PC-3 (cell line): ENCODE measurements at regions not wholly inside any gene's neighbourhood (a gene's known extent, or its start where the extent isn't known, plus 50 kb on each side); places are given as distances from the start of the nearest gene placed in this dataset.

Experiments used
- ATAC-seq: fragments of 200-7000 bp; cut with Tn5 transposase; 2 replicates; pipeline ENCODE4 v1.9.1; 2020; ENCODE audit warnings: mild to moderate bottlenecking, moderate library complexity
- BruUV-seq: library from RNA; stranded (reverse); fragments of 400-500 nt; replicated peaks from 2 replicates; lab custom pipeline; 2021; lab: Mats Ljungman, UMichigan
- CTCF ChIA-PET: fragments of 300-600 bp; sonication (Branson Sonifier 250); formaldehyde crosslinking; loops from one replicate; lab custom pipeline; 2022; ENCODE audit warnings: antibody characterized with exemption; lab: Charles Lee
- POLR2A ChIA-PET: fragments of 300-600 bp; sonication (Branson Sonifier 250); formaldehyde crosslinking; loops from one replicate; lab custom pipeline; 2022; ENCODE audit warnings: antibody characterized with exemption; ENCODE audit not compliant: unreplicated experiment; lab: Charles Lee
- DNase-seq: peaks from one replicate; pipeline ENCODE4 v3.0.0-alpha.2; 2015
- H2AFZ ChIP-seq: fragments of 300-600 bp; sonication (generic); 2 replicates; pipeline ENCODE4 v1.6.0; 2016; ENCODE audit warnings: antibody characterized with exemption, low read length
- H3F3A ChIP-seq: fragments of 300-600 bp; sonication (generic); one replicate; pipeline ENCODE4 v1.6.0; 2017; ENCODE audit warnings: antibody characterized with exemption, low read length, control low read depth, mild to moderate bottlenecking; ENCODE audit not compliant: unreplicated experiment
- H3K27ac ChIP-seq: fragments of 300-600 bp; sonication (generic); 2 replicates; pipeline ENCODE4 v1.5.1; 2016; ENCODE audit warnings: mild to moderate bottlenecking, low read length
- H3K27me3 ChIP-seq: fragments of 300-600 bp; sonication (generic); 2 replicates; pipeline ENCODE4 v1.6.1; 2016; ENCODE audit warnings: low read length, mixed read lengths
- H3K36me3 ChIP-seq: fragments of 300-600 bp; sonication (generic); 2 replicates; pipeline ENCODE4 v1.6.1; 2016; ENCODE audit warnings: low read depth, mixed run types, low read length, mixed read lengths
- H3K4me1 ChIP-seq: fragments of 300-600 bp; sonication (generic); 2 replicates; pipeline ENCODE4 v1.5.1; 2016; ENCODE audit warnings: low read length; ENCODE audit not compliant: insufficient read depth
- H3K4me2 ChIP-seq: fragments of 300-600 bp; sonication (generic); 2 replicates; pipeline ENCODE4 v1.6.0; 2016; ENCODE audit warnings: low read length
- H3K4me3 ChIP-seq: fragments of 300-600 bp; sonication (generic); 2 replicates; pipeline ENCODE4 v1.5.1; 2016; ENCODE audit warnings: mild to moderate bottlenecking, low read length, mixed read lengths
- H3K79me2 ChIP-seq: fragments of 300-600 bp; sonication (generic); 2 replicates; pipeline ENCODE4 v1.6.1; 2017; ENCODE audit warnings: low read length, mixed read lengths
- H3K9ac ChIP-seq: fragments of 300-600 bp; sonication (generic); 2 replicates; pipeline ENCODE4 v1.6.0; 2016; ENCODE audit warnings: mild to moderate bottlenecking, low read length
- H3K9me2 ChIP-seq: fragments of 300-600 bp; sonication (generic); replicated peaks from 2 replicates; pipeline ENCODE4 v1.6.1; 2016; ENCODE audit warnings: mixed run types, low read length, mixed read lengths
- H3K9me3 ChIP-seq: fragments of 300-600 bp; sonication (generic); 2 replicates; pipeline ENCODE4 v1.6.1; 2016; ENCODE audit warnings: low read length, mixed read lengths
- H4K20me1 ChIP-seq: fragments of 300-600 bp; sonication (generic); 2 replicates; pipeline ENCODE4 v1.6.1; 2016; ENCODE audit warnings: low read length, mixed read lengths
- EZH2 ChIP-seq: fragments of 300-600 bp; sonication (generic); IDR thresholded peaks from one replicate; pipeline ENCODE4 v1.6.1; 2017; ENCODE audit warnings: antibody characterized with exemption, mild to moderate bottlenecking, low read length; ENCODE audit not compliant: unreplicated experiment
- EZH2phosphoT487 ChIP-seq: fragments of 300-600 bp; sonication (generic); IDR thresholded peaks from 2 replicates; pipeline ENCODE4 v1.6.1; 2018; ENCODE audit warnings: mild to moderate bottlenecking, antibody characterized with exemption, low read length, borderline replicate concordance
- intact Hi-C: fragments of 100-400 bp; cut with micrococcal nuclease; formaldehyde crosslinking; loops from 2 replicates; pipeline ENCODE4 v1.9.0; 2023
- TF ChIP-seq, protein P1 (sequence below): fragments of 300-600 bp; sonication (generic); conservative IDR thresholded peaks from 2 replicates; pipeline ENCODE4 v1.5.1; 2017; ENCODE audit warnings: antibody characterized with exemption, low read depth, mild to moderate bottlenecking, low read length

DNA sequence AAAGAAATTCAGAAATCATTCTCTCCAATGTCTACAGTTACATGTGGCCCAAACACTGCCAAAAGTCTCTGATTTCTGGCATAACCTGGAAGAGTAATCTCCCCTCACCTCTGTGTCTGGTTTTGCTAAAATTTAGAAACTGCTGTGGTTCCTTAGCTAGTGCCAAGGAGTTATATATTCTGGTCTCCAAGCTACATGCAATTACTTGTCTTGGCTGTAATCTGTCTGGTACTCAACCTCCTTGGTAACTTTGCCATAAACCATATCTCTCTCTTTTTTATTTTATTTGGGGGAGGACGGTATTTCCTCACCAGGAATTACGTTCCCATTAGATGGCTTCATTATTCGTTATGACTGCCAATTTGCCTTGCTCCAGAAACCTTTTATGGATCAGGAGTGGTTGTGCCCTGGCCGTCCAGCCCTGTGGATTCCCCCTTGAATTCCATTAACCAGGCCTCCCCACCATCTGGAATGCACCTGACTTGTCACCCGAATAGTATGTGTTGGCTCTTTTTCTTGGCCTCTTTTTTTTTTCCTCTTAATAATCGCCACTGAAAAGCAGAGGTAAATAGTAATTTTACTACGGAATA, 400.0 kb downstream of the CD83 start:
- TF ChIP-seq, protein P1, sequence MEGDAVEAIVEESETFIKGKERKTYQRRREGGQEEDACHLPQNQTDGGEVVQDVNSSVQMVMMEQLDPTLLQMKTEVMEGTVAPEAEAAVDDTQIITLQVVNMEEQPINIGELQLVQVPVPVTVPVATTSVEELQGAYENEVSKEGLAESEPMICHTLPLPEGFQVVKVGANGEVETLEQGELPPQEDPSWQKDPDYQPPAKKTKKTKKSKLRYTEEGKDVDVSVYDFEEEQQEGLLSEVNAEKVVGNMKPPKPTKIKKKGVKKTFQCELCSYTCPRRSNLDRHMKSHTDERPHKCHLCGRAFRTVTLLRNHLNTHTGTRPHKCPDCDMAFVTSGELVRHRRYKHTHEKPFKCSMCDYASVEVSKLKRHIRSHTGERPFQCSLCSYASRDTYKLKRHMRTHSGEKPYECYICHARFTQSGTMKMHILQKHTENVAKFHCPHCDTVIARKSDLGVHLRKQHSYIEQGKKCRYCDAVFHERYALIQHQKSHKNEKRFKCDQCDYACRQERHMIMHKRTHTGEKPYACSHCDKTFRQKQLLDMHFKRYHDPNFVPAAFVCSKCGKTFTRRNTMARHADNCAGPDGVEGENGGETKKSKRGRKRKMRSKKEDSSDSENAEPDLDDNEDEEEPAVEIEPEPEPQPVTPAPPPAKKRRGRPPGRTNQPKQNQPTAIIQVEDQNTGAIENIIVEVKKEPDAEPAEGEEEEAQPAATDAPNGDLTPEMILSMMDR, result no peak
- TF ChIP-seq EZH2phosphoT487, result no peak
- TF ChIP-seq EZH2, result no peak
- no peak overlapping the region for H3K4me3 ChIP-seq
- no peaks in the 10 kb centered on the region for H3K79me2 ChIP-seq
- POLR2A ChIA-PET, result no interaction called here
- DNase-seq, result no peak
- no peaks in the 10 kb centered on the region for H3F3A ChIP-seq
- H3K9me3 ChIP-seq, result no peaks in the 10 kb centered on the region
- no peak overlapping the region for H3K4me2 ChIP-seq
- H4K20me1 ChIP-seq, result no peaks in the 10 kb centered on the region
- peaks cover 5% of the 10 kb centered on the region; the same call in 1 of the 2 replicates for H3K4me1 ChIP-seq
- no peak for ATAC-seq
- H2AFZ ChIP-seq, result no peak overlapping the region; the same call in 1 of the 2 replicates
- H3K9me2 ChIP-seq, result no peaks in the 10 kb centered on the region
- no peaks in the 10 kb centered on the region for H3K36me3 ChIP-seq
- H3K27ac ChIP-seq, result no peak overlapping the region
- H3K27me3 ChIP-seq, result no peaks in the 10 kb centered on the region
- intact Hi-C loops, result no loop called here
- CTCF ChIA-PET, result no interaction called here
- no TSS peak for BruUV-seq
- no peak overlapping the region for H3K9ac ChIP-seq

DNA sequence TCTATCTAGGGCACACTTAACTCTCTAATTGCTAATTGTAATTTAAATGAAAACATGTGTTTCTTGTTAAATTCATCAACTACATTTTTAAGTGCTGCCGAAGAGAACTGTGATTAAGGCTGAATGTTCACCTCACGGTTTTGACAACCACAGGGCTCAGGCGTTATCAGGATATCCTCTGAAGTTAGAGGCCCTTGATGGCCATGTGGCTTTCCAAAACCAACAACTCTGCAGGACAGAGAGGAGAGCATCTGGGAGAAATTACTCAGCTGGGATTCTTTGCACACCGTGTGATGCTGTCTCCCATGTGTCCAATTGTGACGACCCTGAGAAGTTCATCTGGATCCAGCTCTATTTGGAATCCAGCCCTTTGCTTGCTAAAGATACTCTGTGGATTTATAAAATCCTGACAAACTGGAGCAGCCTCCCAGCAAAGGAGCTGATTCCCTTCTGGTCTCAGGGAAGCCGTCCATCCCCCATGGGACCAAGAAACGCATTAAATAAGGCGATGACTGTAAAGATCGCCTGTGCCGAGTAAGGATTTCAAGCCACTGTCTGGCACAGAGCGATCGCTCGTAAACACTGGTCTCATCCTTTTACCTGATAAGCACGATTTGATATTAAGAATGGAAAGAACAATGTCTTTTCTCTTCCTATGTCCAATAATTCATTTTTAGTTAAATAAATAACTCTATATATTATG, 401.1 kb downstream of the CD83 start:
- Histone ChIP-seq H3K4me1 (peaks cover 5% of the 10 kb centered on the region; the same call in 1 of the 2 replicates), H3K4me2 (no peak overlapping the region), H3K9me2 (no peaks in the 10 kb centered on the region), H3K9me3 (no peaks in the 10 kb centered on the region), H3K27ac (no peak overlapping the region), H2AFZ (no peak overlapping the region), H3K4me3 (no peak overlapping the region), H3K36me3 (no peaks in the 10 kb centered on the region), H3K27me3 (no peaks in the 10 kb centered on the region), H4K20me1 (no peaks in the 10 kb centered on the region), H3F3A (no peaks in the 10 kb centered on the region), H3K79me2 (no peaks in the 10 kb centered on the region), H3K9ac (no peak overlapping the region)
- POLR2A ChIA-PET, result interaction anchor here (0.5 kb wide), 1 partner anchor 10 kb away, joined by 4 read pairs; no protein-coding TSS in a partner anchor
- intact Hi-C loops, result no loop called here
- CTCF ChIA-PET, result no interaction called here
- no TSS peak for BruUV-seq
- TF ChIP-seq, protein P1, result no peak
- TF ChIP-seq EZH2, result no peak
- no peak for TF ChIP-seq EZH2phosphoT487
- no peak for ATAC-seq
- no peak for DNase-seq

DNA sequence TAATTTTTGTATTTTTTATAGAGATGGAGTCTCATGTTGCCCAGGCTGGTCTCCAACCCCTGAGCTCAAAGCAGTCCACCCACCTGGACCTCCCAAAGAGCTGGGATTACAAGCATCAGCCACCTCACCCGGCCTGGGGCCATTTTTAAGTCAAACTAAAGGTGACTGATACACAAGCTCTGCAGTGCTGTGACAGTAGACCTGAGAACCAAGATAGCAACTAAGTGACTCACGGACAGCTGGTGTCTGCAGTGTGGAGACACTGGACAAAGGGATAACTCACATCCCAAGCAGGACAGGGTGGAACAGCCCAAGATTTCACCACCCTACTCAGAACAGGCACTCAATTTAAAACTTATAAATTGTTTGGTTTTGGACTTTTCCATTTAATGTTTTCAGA, 402.5 kb downstream of the CD83 start:
- ATAC-seq, result peak; percentile 35; the same call in 1 of the 2 replicates
- peak; percentile 71 for DNase-seq

More for the DNA sequence above, 402.5 kb downstream of the CD83 start:
- H2AFZ ChIP-seq, result no peak overlapping the region
- H3F3A ChIP-seq, result no peaks in the 10 kb centered on the region
- no peaks in the 10 kb centered on the region for H3K36me3 ChIP-seq
- TF ChIP-seq EZH2 (no peak), EZH2phosphoT487 (no peak)
- TF ChIP-seq, protein P1, result no peak
- no peaks in the 10 kb centered on the region for H3K9me2 ChIP-seq
- POLR2A ChIA-PET, result no interaction called here
- no peak overlapping the region for H3K4me3 ChIP-seq
- CTCF ChIA-PET, result interaction anchor here (0.7 kb wide), 1 partner anchor 10 kb away, joined by 3 read pairs; no protein-coding TSS in a partner anchor
- H3K9ac ChIP-seq, result no peak overlapping the region
- no peaks in the 10 kb centered on the region for H3K79me2 ChIP-seq
- H4K20me1 ChIP-seq, result no peaks in the 10 kb centered on the region
- H3K9me3 ChIP-seq, result no peaks in the 10 kb centered on the region
- peaks cover 5% of the 10 kb centered on the region; the same call in 1 of the 2 replicates for H3K4me1 ChIP-seq
- no peaks in the 10 kb centered on the region for H3K27me3 ChIP-seq
- intact Hi-C loops, result no loop called here
- BruUV-seq, result no TSS peak
- peak overlapping the region; percentile 42 for H3K27ac ChIP-seq
- no peak overlapping the region for H3K4me2 ChIP-seq
